Suprapubic skin (tissue), 3 donors: ENCODE measurements at regions not wholly inside any gene's neighbourhood (a gene's known extent, or its start where the extent isn't known, plus 50 kb on each side); places are given as distances from the start of the nearest gene placed in this dataset.

Experiments
- POLR2A ChIP-seq, 2 donors: fragments of 450-650 bp; IDR thresholded peaks; one replicate each; pipeline ENCODE4 v1.6.1; 2017; ENCODE audit warnings: antibody characterized with exemption in 2 of 2, mild to moderate bottlenecking in 2 of 2, moderate library complexity in 2 of 2
- TF ChIP-seq, protein P1 (sequence below), 2 donors: fragments of 200-600 bp in 1 of 2; fragments of 450-650 bp in 1 of 2; sonication (generic) in 1 of 2; IDR thresholded peaks; one replicate each; pipeline ENCODE4 v1.5.1; 2016 to 2019; ENCODE audit warnings: antibody characterized with exemption in 2 of 2, mild to moderate bottlenecking in 1 of 2, moderate library complexity in 1 of 2

GRCh38 chr3:72247645-72248388, 462.9 kb upstream of the PROK2 start:
- TF ChIP-seq, protein P1, sequence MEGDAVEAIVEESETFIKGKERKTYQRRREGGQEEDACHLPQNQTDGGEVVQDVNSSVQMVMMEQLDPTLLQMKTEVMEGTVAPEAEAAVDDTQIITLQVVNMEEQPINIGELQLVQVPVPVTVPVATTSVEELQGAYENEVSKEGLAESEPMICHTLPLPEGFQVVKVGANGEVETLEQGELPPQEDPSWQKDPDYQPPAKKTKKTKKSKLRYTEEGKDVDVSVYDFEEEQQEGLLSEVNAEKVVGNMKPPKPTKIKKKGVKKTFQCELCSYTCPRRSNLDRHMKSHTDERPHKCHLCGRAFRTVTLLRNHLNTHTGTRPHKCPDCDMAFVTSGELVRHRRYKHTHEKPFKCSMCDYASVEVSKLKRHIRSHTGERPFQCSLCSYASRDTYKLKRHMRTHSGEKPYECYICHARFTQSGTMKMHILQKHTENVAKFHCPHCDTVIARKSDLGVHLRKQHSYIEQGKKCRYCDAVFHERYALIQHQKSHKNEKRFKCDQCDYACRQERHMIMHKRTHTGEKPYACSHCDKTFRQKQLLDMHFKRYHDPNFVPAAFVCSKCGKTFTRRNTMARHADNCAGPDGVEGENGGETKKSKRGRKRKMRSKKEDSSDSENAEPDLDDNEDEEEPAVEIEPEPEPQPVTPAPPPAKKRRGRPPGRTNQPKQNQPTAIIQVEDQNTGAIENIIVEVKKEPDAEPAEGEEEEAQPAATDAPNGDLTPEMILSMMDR (IDR thresholded peaks at IDR 0.05), result no peak
- TF ChIP-seq POLR2A (IDR thresholded peaks at IDR 0.05), result no peak
